K562 (cell line): ENCODE measurements at regions not wholly inside any gene's neighbourhood (a gene's known extent, or its start where the extent isn't known, plus 50 kb on each side); places are given as distances from the start of the nearest gene placed in this dataset.

Source experiments
- SLC30A9 ChIP-seq: fragments of 250-450 bp; sonication (Bioruptor Pico); IDR thresholded peaks from 2 replicates; pipeline ENCODE4 v1.8.0; 2022; ENCODE audit warnings: mild to moderate bottlenecking, moderate library complexity
- SREBF1 ChIP-seq: fragments of 150-350 bp; IDR thresholded peaks from 2 replicates; pipeline ENCODE4 v1.6.1; 2014; ENCODE audit warnings: antibody characterized with exemption, low read depth, low read length, borderline replicate concordance
- ZKSCAN8 ChIP-seq: fragments of 200-800 bp; sonication (Bioruptor generic); IDR thresholded peaks from 2 replicates; pipeline ENCODE4 v1.6.1; 2016; ENCODE audit warnings: missing genetic modification characterization, missing compliant biosample characterization
- ZNF780A ChIP-seq: fragments of 250-450 bp; sonication (Bioruptor Pico); IDR thresholded peaks from 2 replicates; pipeline ENCODE4 v1.5.0; 2021; ENCODE audit warnings: mild to moderate bottlenecking
- TF ChIP-seq, protein P1 (sequence below): fragments of 450-650 bp; IDR thresholded peaks from 2 replicates; pipeline ENCODE4 v1.6.1; 2016
- TF ChIP-seq, protein P2 (sequence below): sonication (generic); formaldehyde crosslinking; IDR thresholded peaks from 2 replicates; pipeline ENCODE4 v1.9.0; 2022; ENCODE audit warnings: mild to moderate bottlenecking, missing genetic modification reagents
- TF ChIP-seq, protein P3 (sequence below): IDR thresholded peaks from 2 replicates; pipeline ENCODE4 v1.6.1; 2014; ENCODE audit warnings: antibody characterized with exemption
- TF ChIP-seq, protein P4 (sequence below), 2 experiments: IDR thresholded peaks in 1 of 2; conservative IDR thresholded peaks in 1 of 2; 2 replicates each; pipeline ENCODE4 v1.6.1; 2016; ENCODE audit warnings: low read depth in 2 of 2, mild to moderate bottlenecking in 1 of 2, missing compliant biosample characterization in 1 of 2, missing genetic modification characterization in 1 of 2, moderate library complexity in 1 of 2

DNA sequence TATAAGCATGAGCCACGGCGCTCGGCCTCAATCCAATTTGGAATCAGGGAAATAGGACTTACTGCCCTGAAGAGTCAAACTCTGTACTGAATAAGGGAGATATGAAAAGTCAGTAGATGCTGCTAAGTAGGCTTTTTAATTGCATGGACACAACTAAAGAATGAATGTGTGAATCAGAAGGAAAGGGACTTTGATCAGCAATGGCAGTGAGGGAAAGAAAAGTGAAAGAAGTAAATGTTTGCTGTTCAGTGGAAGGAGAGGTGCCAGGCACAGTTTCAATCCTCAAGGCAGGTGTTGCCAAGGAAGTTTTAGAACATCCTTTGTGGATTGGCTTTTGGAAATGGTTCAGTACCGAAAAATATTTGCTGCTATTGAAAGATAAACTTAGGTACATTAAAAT is 62.2 kb upstream of the GCM1 start (continued):
- no peak for TF ChIP-seq SLC30A9 (CRISPR knock-in tag)
- TF ChIP-seq, protein P1, sequence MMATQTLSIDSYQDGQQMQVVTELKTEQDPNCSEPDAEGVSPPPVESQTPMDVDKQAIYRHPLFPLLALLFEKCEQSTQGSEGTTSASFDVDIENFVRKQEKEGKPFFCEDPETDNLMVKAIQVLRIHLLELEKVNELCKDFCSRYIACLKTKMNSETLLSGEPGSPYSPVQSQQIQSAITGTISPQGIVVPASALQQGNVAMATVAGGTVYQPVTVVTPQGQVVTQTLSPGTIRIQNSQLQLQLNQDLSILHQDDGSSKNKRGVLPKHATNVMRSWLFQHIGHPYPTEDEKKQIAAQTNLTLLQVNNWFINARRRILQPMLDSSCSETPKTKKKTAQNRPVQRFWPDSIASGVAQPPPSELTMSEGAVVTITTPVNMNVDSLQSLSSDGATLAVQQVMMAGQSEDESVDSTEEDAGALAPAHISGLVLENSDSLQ = no peak
- TF ChIP-seq, protein P2, sequence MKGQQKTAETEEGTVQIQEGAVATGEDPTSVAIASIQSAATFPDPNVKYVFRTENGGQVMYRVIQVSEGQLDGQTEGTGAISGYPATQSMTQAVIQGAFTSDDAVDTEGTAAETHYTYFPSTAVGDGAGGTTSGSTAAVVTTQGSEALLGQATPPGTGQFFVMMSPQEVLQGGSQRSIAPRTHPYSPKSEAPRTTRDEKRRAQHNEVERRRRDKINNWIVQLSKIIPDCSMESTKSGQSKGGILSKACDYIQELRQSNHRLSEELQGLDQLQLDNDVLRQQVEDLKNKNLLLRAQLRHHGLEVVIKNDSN = no peak
- TF ChIP-seq, protein P3, sequence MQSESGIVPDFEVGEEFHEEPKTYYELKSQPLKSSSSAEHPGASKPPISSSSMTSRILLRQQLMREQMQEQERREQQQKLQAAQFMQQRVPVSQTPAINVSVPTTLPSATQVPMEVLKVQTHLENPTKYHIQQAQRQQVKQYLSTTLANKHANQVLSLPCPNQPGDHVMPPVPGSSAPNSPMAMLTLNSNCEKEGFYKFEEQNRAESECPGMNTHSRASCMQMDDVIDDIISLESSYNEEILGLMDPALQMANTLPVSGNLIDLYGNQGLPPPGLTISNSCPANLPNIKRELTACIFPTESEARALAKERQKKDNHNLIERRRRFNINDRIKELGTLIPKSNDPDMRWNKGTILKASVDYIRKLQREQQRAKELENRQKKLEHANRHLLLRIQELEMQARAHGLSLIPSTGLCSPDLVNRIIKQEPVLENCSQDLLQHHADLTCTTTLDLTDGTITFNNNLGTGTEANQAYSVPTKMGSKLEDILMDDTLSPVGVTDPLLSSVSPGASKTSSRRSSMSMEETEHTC = no peak
- no peak for TF ChIP-seq SREBF1
- no peak for TF ChIP-seq ZKSCAN8 (CRISPR knock-in tag)
- no peak for TF ChIP-seq ZNF780A (CRISPR knock-in tag)
- TF ChIP-seq, protein P4, sequence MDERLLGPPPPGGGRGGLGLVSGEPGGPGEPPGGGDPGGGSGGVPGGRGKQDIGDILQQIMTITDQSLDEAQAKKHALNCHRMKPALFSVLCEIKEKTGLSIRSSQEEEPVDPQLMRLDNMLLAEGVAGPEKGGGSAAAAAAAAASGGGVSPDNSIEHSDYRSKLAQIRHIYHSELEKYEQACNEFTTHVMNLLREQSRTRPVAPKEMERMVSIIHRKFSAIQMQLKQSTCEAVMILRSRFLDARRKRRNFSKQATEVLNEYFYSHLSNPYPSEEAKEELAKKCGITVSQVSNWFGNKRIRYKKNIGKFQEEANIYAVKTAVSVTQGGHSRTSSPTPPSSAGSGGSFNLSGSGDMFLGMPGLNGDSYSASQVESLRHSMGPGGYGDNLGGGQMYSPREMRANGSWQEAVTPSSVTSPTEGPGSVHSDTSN (CRISPR knock-in tag; IDR thresholded peaks at IDR 0.05; ENCODE audit: low read depth) = no peak
- TF ChIP-seq, protein P4 (tag; conservative IDR thresholded peaks at IDR 0.05; ENCODE audit: low read depth) = no peak
